DND-41 (cell line): ENCODE measurements at regions not wholly inside any gene's neighbourhood (a gene's known extent, or its start where the extent isn't known, plus 50 kb on each side); places are given as distances from the start of the nearest gene placed in this dataset.

ENCODE experiments used
- ATAC-seq: fragments of 200-7000 bp; cut with Tn5 transposase; 3 replicates; pipeline ENCODE4 v1.9.1; 2021; ENCODE audit warnings: low read depth; ENCODE audit not compliant: insufficient read depth
- DNase-seq: peaks from one replicate; pipeline ENCODE4 v3.0.0-alpha.2; 2020
- H2AFZ ChIP-seq: 2 replicates; pipeline ENCODE4 v1.6.0; 2012; ENCODE audit warnings: low read depth, low read length
- H3K27ac ChIP-seq: 2 replicates; pipeline ENCODE4 v1.5.1; 2012; ENCODE audit warnings: low read length, inconsistent platforms
- H3K27me3 ChIP-seq: fragments of 200-600 bp; sonication (generic); 2 replicates; pipeline ENCODE4 v1.6.0; 2012; ENCODE audit warnings: low read length, mild to moderate bottlenecking, inconsistent platforms; ENCODE audit not compliant: insufficient read depth, poor library complexity
- H3K36me3 ChIP-seq: 2 replicates; pipeline ENCODE4 v1.5.1; 2012; ENCODE audit warnings: low read length, inconsistent platforms; ENCODE audit not compliant: insufficient read depth
- H3K4me1 ChIP-seq: 2 replicates; pipeline ENCODE4 v1.5.1; 2012; ENCODE audit warnings: mild to moderate bottlenecking, low read length; ENCODE audit not compliant: insufficient read depth
- H3K4me2 ChIP-seq: 2 replicates; pipeline ENCODE4 v1.6.0; 2012; ENCODE audit warnings: mild to moderate bottlenecking, moderate library complexity, low read length, inconsistent platforms; ENCODE audit not compliant: insufficient read depth
- H3K4me3 ChIP-seq, 2 experiments: fragments of 200-600 bp in 1 of 2; shearing (Covaris generic) in 1 of 2; 2 replicates each; pipeline ENCODE4 v1.5.1; 2012 to 2016; ENCODE audit warnings: inconsistent platforms in 2 of 2, low read length in 2 of 2, mild to moderate bottlenecking in 2 of 2, low read depth in 1 of 2, moderate library complexity in 1 of 2
- H3K79me2 ChIP-seq: 2 replicates; pipeline ENCODE4 v1.6.0; 2012; ENCODE audit warnings: low read length, inconsistent platforms; ENCODE audit not compliant: insufficient read depth
- H3K9ac ChIP-seq: 2 replicates; pipeline ENCODE4 v1.6.0; 2012; ENCODE audit warnings: low read depth, mild to moderate bottlenecking, inconsistent platforms, low read length, moderate library complexity
- H3K9me3 ChIP-seq: 2 replicates; pipeline ENCODE4 v1.5.1; 2012; ENCODE audit warnings: low read length, moderate library complexity, mild to moderate bottlenecking, inconsistent platforms; ENCODE audit not compliant: insufficient read depth, severe bottlenecking
- H4K20me1 ChIP-seq: 2 replicates; pipeline ENCODE4 v1.6.0; 2012; ENCODE audit warnings: low read length; ENCODE audit not compliant: insufficient read depth
- CTCF ChIP-seq: IDR thresholded peaks from 2 replicates; pipeline ENCODE4 v1.5.1; 2012; ENCODE audit warnings: borderline replicate concordance, low read length, moderate library complexity, mild to moderate bottlenecking; ENCODE audit not compliant: poor library complexity, severe bottlenecking; ENCODE audit errors: extremely low read depth
- EZH2 ChIP-seq: IDR thresholded peaks from 3 replicates; pipeline ENCODE4 v1.6.1; 2012; ENCODE audit warnings: borderline replicate concordance, low read depth, mild to moderate bottlenecking, moderate library complexity, low read length, inconsistent platforms; ENCODE audit not compliant: severe bottlenecking

GRCh38 chr2:129914538-129915302 lies 64.7 kb upstream of the RAB6C start:
- Histone ChIP-seq H3K9me3 (peaks cover 11% of the 10 kb centered on the region), H4K20me1 (no peaks in the 10 kb centered on the region), H3K79me2 (no peaks in the 10 kb centered on the region), H3K27ac (no peak overlapping the region), H3K4me2 (no peak overlapping the region), H3K36me3 (no peaks in the 10 kb centered on the region), H3K4me1 (no peaks in the 10 kb centered on the region), H2AFZ (no peak overlapping the region), H3K27me3 (no peaks in the 10 kb centered on the region), H3K4me3 (no peak overlapping the region), H3K9ac (no peak overlapping the region)
- DNase-seq, result no peak
- ATAC-seq, result no peak
- TF ChIP-seq CTCF, result no peak
- TF ChIP-seq EZH2, result no peak

- DNase-seq (no peak), ATAC-seq (no peak)
- peaks cover 13% of the 10 kb centered on the region for H3K9me3 ChIP-seq
- H3K9ac ChIP-seq, result no peak overlapping the region
- H3K27me3 ChIP-seq, result no peaks in the 10 kb centered on the region
- H3K4me2 ChIP-seq, result no peak overlapping the region
- no peaks in the 10 kb centered on the region for H3K36me3 ChIP-seq
- no peak overlapping the region for H3K27ac ChIP-seq
- TF ChIP-seq EZH2 (no peak), CTCF (no peak)
- no peak overlapping the region for H3K4me3 ChIP-seq
- H3K79me2 ChIP-seq, result no peaks in the 10 kb centered on the region
- no peaks in the 10 kb centered on the region for H3K4me1 ChIP-seq
- H4K20me1 ChIP-seq, result no peaks in the 10 kb centered on the region
- no peak overlapping the region for H2AFZ ChIP-seq
Observed at GRCh38 chr2:129915303-129915840, 64.1 kb upstream of the RAB6C start.

- Histone ChIP-seq H2AFZ (no peak overlapping the region), H3K27ac (no peak overlapping the region), H3K9ac (no peak overlapping the region), H3K4me2 (no peak overlapping the region), H3K79me2 (no peaks in the 10 kb centered on the region), H3K27me3 (peaks cover 10% of the 10 kb centered on the region), H3K4me3 (no peak overlapping the region), H3K9me3 (peaks cover 13% of the 10 kb centered on the region), H3K36me3 (no peaks in the 10 kb centered on the region), H3K4me1 (no peaks in the 10 kb centered on the region), H4K20me1 (no peaks in the 10 kb centered on the region)
- no peak for ATAC-seq
- TF ChIP-seq EZH2 (no peak), CTCF (no peak)
- no peak for DNase-seq
Observed at GRCh38 chr2:129918604-129919003, 60.9 kb upstream of the RAB6C start.
